ENCODE measurements at regions not wholly inside any gene's neighbourhood (a gene's known extent, or its start where the extent isn't known, plus 50 kb on each side); places are given as distances from the start of the nearest gene placed in this dataset.

- TF ChIP-seq CTCF (IDR thresholded peaks at IDR 0.05; ENCODE audit: poor library complexity, severe bottlenecking) (no peak), POLR2AphosphoS5 (IDR thresholded peaks at IDR 0.05) (no peak), EZH2 (IDR thresholded peaks at IDR 0.05; ENCODE audit: borderline replicate concordance, insufficient read depth, low read length, poor library complexity, severe bottlenecking) (no peak), REST (IDR thresholded peaks at IDR 0.05; ENCODE audit: borderline replicate concordance) (no peak), TAF1 (IDR thresholded peaks at IDR 0.05; ENCODE audit: low read depth) (no peak), EP300 (conservative IDR thresholded peaks at IDR 0.05; ENCODE audit: poor library complexity, severe bottlenecking) (no peak), RAD21 (conservative IDR thresholded peaks at IDR 0.05) (no peak), SMC3 (conservative IDR thresholded peaks at IDR 0.05; ENCODE audit: poor library complexity) (no peak), MXI1 (conservative IDR thresholded peaks at IDR 0.05; ENCODE audit: poor library complexity, severe bottlenecking) (no peak)
Observed at GRCh38 chr4:55249476-55249875, 96.6 kb upstream of the SRD5A3 start.

All from neural cell (in vitro differentiated cells).